Spleen (tissue), 7 donors: ENCODE measurements at regions not wholly inside any gene's neighbourhood (a gene's known extent, or its start where the extent isn't known, plus 50 kb on each side); places are given as distances from the start of the nearest gene placed in this dataset.

Source experiments
- CTCF ChIP-seq, 11 experiments: fragments of 200-600 bp in 7 of 11; fragments of 450-650 bp in 4 of 11; sonication (generic) in 4 of 11; IDR thresholded peaks in 8 of 11; conservative IDR thresholded peaks in 3 of 11; 1 replicate in 7 of 11; 2 replicates in 4 of 11; pipeline versions ENCODE4 v1.4.0 to v1.8.0; 2016 to 2021; ENCODE audit warnings: antibody characterized with exemption in 11 of 11, inconsistent platforms in 4 of 11, mild to moderate bottlenecking in 1 of 11
- POLR2A ChIP-seq, 3 donors: fragments of 450-650 bp; IDR thresholded peaks; one replicate each; pipeline ENCODE4 v1.5.1; 2017; ENCODE audit warnings: antibody characterized with exemption in 3 of 3, mild to moderate bottlenecking in 1 of 3
- donor health status: DM: no; HTN: no; CAD: no; lungs with moderate emphysema.
- donor health status: DM: no; HTN: no; CAD: no.
- donor health status: DM: no; HTN: no; CAD: no.

DNA sequence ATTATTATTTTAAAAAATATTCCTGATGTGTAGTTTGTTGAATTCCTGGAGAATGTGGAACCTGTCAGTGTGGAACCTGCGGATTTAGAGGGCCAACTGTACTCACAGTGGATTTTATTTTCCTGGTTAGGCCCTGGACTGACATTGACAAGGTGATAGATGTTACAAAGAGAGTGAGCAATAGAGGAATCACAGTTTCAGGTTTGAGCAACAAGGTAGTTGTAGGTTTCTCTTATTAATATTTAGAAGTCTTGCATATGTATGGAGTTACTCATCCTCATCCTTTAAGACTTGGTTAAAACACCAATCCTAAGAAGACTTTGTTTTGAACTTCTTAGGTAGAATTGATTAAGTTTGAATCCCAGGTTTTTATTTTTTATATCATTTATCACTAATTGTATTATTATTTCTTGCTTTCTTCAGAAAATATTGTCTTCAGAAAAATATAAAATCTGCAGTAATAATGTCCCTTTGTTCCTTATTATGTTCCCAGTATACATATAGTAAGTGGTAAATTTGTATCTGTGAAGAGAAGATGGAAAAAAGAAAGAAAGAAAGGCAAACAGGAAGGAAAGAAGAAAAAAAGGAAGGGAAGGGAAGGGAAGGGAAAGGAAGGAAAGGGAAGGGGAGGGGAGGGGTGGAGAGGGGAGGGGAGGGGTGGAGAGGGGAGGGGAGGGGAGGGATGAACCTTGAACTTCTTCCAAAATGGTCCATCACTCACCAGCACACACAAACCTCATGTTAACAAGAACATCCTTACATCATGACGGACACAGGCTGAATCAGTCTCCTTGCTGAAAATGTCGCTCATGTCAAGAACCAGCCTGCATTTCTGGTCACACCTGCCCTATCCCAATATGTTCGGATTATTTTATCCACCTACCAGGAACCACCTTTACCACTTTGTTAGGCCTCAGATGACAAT lies 867.2 kb downstream of the CDH11 start:
- TF ChIP-seq CTCF (IDR thresholded peaks at IDR 0.05 in 8 of 11, conservative IDR thresholded peaks at IDR 0.05 in 3 of 11) (no peak), POLR2A (IDR thresholded peaks at IDR 0.05) (no peak)
